KMS-11 (cell line): ENCODE measurements at regions not wholly inside any gene's neighbourhood (a gene's known extent, or its start where the extent isn't known, plus 50 kb on each side); places are given as distances from the start of the nearest gene placed in this dataset.

Experiments
- H2AFZ ChIP-seq: fragments of 200-600 bp; sonication (generic); 2 replicates; pipeline ENCODE4 v1.6.1; 2016; ENCODE audit warnings: antibody characterized with exemption, mixed run types, low read depth
- H3K27ac ChIP-seq: fragments of 200-600 bp; sonication (generic); 2 replicates; pipeline ENCODE4 v1.6.1; 2016; ENCODE audit warnings: mild to moderate bottlenecking, mixed run types
- H3K27me3 ChIP-seq: fragments of 200-600 bp; sonication (generic); 2 replicates; pipeline ENCODE4 v1.6.1; 2017; ENCODE audit warnings: mild to moderate bottlenecking, low read depth, mixed run types, moderate library complexity; ENCODE audit not compliant: insufficient read depth
- H3K36me3 ChIP-seq: fragments of 200-600 bp; sonication (generic); 2 replicates; pipeline ENCODE4 v1.6.1; 2017; ENCODE audit warnings: mild to moderate bottlenecking, mixed run types; ENCODE audit not compliant: insufficient read depth
- H3K4me1 ChIP-seq: fragments of 200-600 bp; sonication (generic); 2 replicates; pipeline ENCODE4 v1.6.1; 2016; ENCODE audit warnings: mild to moderate bottlenecking, low read depth, mixed run types; ENCODE audit not compliant: poor library complexity, severe bottlenecking
- H3K4me2 ChIP-seq: fragments of 200-600 bp; sonication (generic); 2 replicates; pipeline ENCODE4 v1.7.0; 2016; ENCODE audit warnings: mild to moderate bottlenecking, mixed run types
- H3K4me3 ChIP-seq: fragments of 200-600 bp; sonication (generic); IDR thresholded peaks from 2 replicates; pipeline ENCODE4 v1.6.1; 2017; ENCODE audit warnings: low read depth, low read length, mixed read lengths; ENCODE audit not compliant: insufficient read depth
- H3K79me2 ChIP-seq: fragments of 200-600 bp; sonication (generic); 2 replicates; pipeline ENCODE4 v1.6.1; 2016; ENCODE audit warnings: low read depth, mixed run types; ENCODE audit not compliant: insufficient read depth
- H3K9ac ChIP-seq: fragments of 200-600 bp; sonication (generic); 2 replicates; pipeline ENCODE4 v1.6.1; 2016; ENCODE audit warnings: mild to moderate bottlenecking, mixed run types
- H4K20me1 ChIP-seq: fragments of 200-600 bp; sonication (generic); 2 replicates; pipeline ENCODE4 v1.6.1; 2016; ENCODE audit warnings: mild to moderate bottlenecking, mixed run types; ENCODE audit not compliant: insufficient read depth
- TF ChIP-seq, protein P1 (sequence below): fragments of 200-600 bp; sonication (generic); conservative IDR thresholded peaks from 2 replicates; pipeline ENCODE4 v1.6.1; 2017; ENCODE audit warnings: low read depth, mild to moderate bottlenecking, antibody characterized with exemption, low read length, moderate library complexity, mixed read lengths

- Histone ChIP-seq H3K9ac (no peak overlapping the region), H4K20me1 (no peaks in the 10 kb centered on the region), H3K36me3 (no peaks in the 10 kb centered on the region), H3K4me2 (no peak overlapping the region), H3K27me3 (no peaks in the 10 kb centered on the region), H3K4me1 (no peaks in the 10 kb centered on the region), H3K4me3 (no peak overlapping the region), H2AFZ (no peak overlapping the region), H3K79me2 (no peaks in the 10 kb centered on the region), H3K27ac (no peak overlapping the region)
- TF ChIP-seq, protein P1, sequence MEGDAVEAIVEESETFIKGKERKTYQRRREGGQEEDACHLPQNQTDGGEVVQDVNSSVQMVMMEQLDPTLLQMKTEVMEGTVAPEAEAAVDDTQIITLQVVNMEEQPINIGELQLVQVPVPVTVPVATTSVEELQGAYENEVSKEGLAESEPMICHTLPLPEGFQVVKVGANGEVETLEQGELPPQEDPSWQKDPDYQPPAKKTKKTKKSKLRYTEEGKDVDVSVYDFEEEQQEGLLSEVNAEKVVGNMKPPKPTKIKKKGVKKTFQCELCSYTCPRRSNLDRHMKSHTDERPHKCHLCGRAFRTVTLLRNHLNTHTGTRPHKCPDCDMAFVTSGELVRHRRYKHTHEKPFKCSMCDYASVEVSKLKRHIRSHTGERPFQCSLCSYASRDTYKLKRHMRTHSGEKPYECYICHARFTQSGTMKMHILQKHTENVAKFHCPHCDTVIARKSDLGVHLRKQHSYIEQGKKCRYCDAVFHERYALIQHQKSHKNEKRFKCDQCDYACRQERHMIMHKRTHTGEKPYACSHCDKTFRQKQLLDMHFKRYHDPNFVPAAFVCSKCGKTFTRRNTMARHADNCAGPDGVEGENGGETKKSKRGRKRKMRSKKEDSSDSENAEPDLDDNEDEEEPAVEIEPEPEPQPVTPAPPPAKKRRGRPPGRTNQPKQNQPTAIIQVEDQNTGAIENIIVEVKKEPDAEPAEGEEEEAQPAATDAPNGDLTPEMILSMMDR: no peak
Measured at GRCh38 chr5:175159956-175160355, 284.0 kb downstream of the DRD1 start.

- TF ChIP-seq, protein P1: no peak
- Histone ChIP-seq H3K36me3 (no peaks in the 10 kb centered on the region), H3K4me2 (no peak overlapping the region), H4K20me1 (no peaks in the 10 kb centered on the region), H3K27me3 (no peaks in the 10 kb centered on the region), H2AFZ (no peak overlapping the region), H3K27ac (no peak overlapping the region), H3K9ac (no peak overlapping the region), H3K79me2 (no peaks in the 10 kb centered on the region), H3K4me1 (no peaks in the 10 kb centered on the region), H3K4me3 (no peak overlapping the region)
Measured at GRCh38 chr5:175148636-175149172, 295.3 kb downstream of the DRD1 start.

- H3K79me2 ChIP-seq: no peaks in the 10 kb centered on the region
- H3K36me3 ChIP-seq: no peaks in the 10 kb centered on the region
- no peak overlapping the region for H3K4me2 ChIP-seq
- H4K20me1 ChIP-seq: no peaks in the 10 kb centered on the region
- no peak overlapping the region for H3K27ac ChIP-seq
- no peak overlapping the region for H3K4me3 ChIP-seq
- TF ChIP-seq, protein P1: no peak
- no peaks in the 10 kb centered on the region for H3K27me3 ChIP-seq
- no peak overlapping the region for H3K9ac ChIP-seq
- H3K4me1 ChIP-seq: no peaks in the 10 kb centered on the region
- no peak overlapping the region for H2AFZ ChIP-seq
Measured at GRCh38 chr5:175146733-175147132, 297.2 kb downstream of the DRD1 start.

DNA sequence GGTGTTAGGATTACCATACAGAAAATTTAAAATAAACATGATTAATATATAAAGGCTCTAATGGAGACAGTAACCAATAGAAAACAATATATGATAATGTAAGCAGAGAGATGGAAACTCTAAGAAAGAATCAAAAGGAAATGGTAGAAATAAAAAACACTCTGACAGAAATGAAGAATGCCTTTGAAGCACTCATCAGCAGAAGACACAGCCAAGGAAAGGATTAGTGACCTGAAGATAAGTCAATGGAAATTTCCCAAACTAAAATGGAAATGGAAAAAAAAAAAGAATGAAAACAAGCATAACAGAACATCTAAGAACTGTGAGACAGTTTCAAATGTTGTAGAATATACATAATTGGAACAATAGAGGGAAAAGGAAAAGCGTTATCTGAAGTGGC lies 302.6 kb downstream of the DRD1 start:
- no peak overlapping the region for H3K9ac ChIP-seq
- no peak overlapping the region for H3K4me3 ChIP-seq
- no peak overlapping the region for H3K4me2 ChIP-seq
- TF ChIP-seq, protein P1: no peak
- H3K27me3 ChIP-seq: no peaks in the 10 kb centered on the region
- no peaks in the 10 kb centered on the region for H3K79me2 ChIP-seq
- no peaks in the 10 kb centered on the region for H4K20me1 ChIP-seq
- H3K27ac ChIP-seq: no peak overlapping the region
- H3K4me1 ChIP-seq: no peaks in the 10 kb centered on the region
- no peaks in the 10 kb centered on the region for H3K36me3 ChIP-seq
- no peak overlapping the region for H2AFZ ChIP-seq
